Endothelial cell of umbilical vein (primary cell): ENCODE measurements at regions not wholly inside any gene's neighbourhood (a gene's known extent, or its start where the extent isn't known, plus 50 kb on each side); places are given as distances from the start of the nearest gene placed in this dataset.

Experiments used
- BruUV-seq: library from RNA; stranded (reverse); fragments of 400-500 nt; replicated peaks from 2 replicates; lab custom pipeline; 2021; lab: Mats Ljungman, UMichigan
- CTCF ChIA-PET: fragments of 300-600, 350-600 bp; sonication (Branson Sonifier 250); formaldehyde crosslinking; loops from one replicate; lab custom pipeline; 2021; ENCODE audit warnings: antibody characterized with exemption, inconsistent platforms; lab: Charles Lee
- POLR2A ChIA-PET: fragments of 300-600, 350-600 bp; sonication (Branson Sonifier 250); formaldehyde crosslinking; loops from one replicate; lab custom pipeline; 2021; ENCODE audit warnings: antibody characterized with exemption, inconsistent platforms; lab: Charles Lee
- DNase-seq: peaks from one replicate; pipeline ENCODE4 v3.0.0-alpha.2; 2011; ENCODE audit warnings: low read depth, low spot score
- FAIRE-seq: peaks from 2 replicates; lab custom pipeline; 2011; peaks lifted over from hg19 to GRCh38; lab: Jason Lieb, UNC
- H2AFZ ChIP-seq: 2 replicates; pipeline ENCODE4 v1.6.0; 2012; ENCODE audit warnings: low read depth, low read length, control low read depth, inconsistent platforms
- H3K27ac ChIP-seq: 2 replicates; pipeline ENCODE4 v1.5.1; 2011; ENCODE audit warnings: low read depth, mild to moderate bottlenecking, control low read depth, low read length, moderate library complexity; ENCODE audit not compliant: insufficient read depth
- H3K27me3 ChIP-seq, 2 experiments: 2 replicates each; pipeline versions ENCODE4 v1.6.0 to v1.6.1; 2011; ENCODE audit warnings: low read length in 2 of 2, mixed read lengths in 1 of 2; ENCODE audit not compliant: control insufficient read depth in 2 of 2, insufficient read depth in 2 of 2
- H3K36me3 ChIP-seq, 2 experiments: 2 replicates in 1 of 2; 3 replicates in 1 of 2; pipeline ENCODE4 v1.5.1; 2011; ENCODE audit warnings: low read length in 2 of 2, mild to moderate bottlenecking in 1 of 2, moderate library complexity in 1 of 2; ENCODE audit not compliant: control insufficient read depth in 2 of 2, insufficient read depth in 2 of 2; ENCODE audit errors: extremely low read depth in 1 of 2
- H3K4me1 ChIP-seq: 3 replicates; pipeline ENCODE4 v1.5.1; 2011; ENCODE audit warnings: mild to moderate bottlenecking, low read length; ENCODE audit not compliant: control insufficient read depth, insufficient read depth; ENCODE audit errors: extremely low read depth
- H3K4me2 ChIP-seq: 2 replicates; pipeline ENCODE4 v1.6.1; 2011; ENCODE audit warnings: low read length, control low read depth, mixed read lengths; ENCODE audit not compliant: insufficient read depth
- H3K4me3 ChIP-seq, 3 experiments: fragments of 200-600 bp in 1 of 3; sonication (generic), shearing (Covaris generic) in 1 of 3; replicated peaks in 1 of 3; 2 replicates each; pipeline ENCODE4 v1.5.1; 2011 to 2016; ENCODE audit warnings: control low read depth in 3 of 3, low read length in 3 of 3, mild to moderate bottlenecking in 2 of 3, inconsistent platforms in 1 of 3, low read depth in 1 of 3, moderate library complexity in 1 of 3; ENCODE audit not compliant: insufficient read depth in 1 of 3
- H3K79me2 ChIP-seq: 2 replicates; pipeline ENCODE4 v1.6.0; 2012; ENCODE audit warnings: low read length, inconsistent platforms; ENCODE audit not compliant: control insufficient read depth, insufficient read depth
- H3K9ac ChIP-seq: replicated peaks from 2 replicates; pipeline ENCODE3; 2011; ENCODE audit warnings: low read length, control low read depth; ENCODE audit not compliant: insufficient read depth; ENCODE audit errors: extremely low read depth
- H3K9me1 ChIP-seq: replicated peaks from 3 replicates; pipeline ENCODE4 v1.6.0; 2011; ENCODE audit warnings: mild to moderate bottlenecking, low read length; ENCODE audit not compliant: control insufficient read depth, insufficient read depth; ENCODE audit errors: extremely low read depth
- H3K9me3 ChIP-seq: replicated peaks from 2 replicates; pipeline ENCODE4 v1.5.1; 2012; ENCODE audit warnings: low read length, inconsistent platforms; ENCODE audit not compliant: control insufficient read depth, insufficient read depth
- H4K20me1 ChIP-seq: replicated peaks from 2 replicates; pipeline ENCODE3; 2011; ENCODE audit warnings: mild to moderate bottlenecking, low read length; ENCODE audit not compliant: control insufficient read depth, insufficient read depth; ENCODE audit errors: extremely low read depth
- CTCF ChIP-seq, 2 donors: IDR thresholded peaks; 1 replicate in 1 of 2; 2 replicates in 1 of 2; pipeline ENCODE4 v1.5.1; 2011; ENCODE audit warnings: low read length in 2 of 2, mild to moderate bottlenecking in 2 of 2, moderate library complexity in 2 of 2, control low read depth in 1 of 2, inconsistent platforms in 1 of 2, low read depth in 1 of 2; ENCODE audit not compliant: insufficient read depth in 1 of 2; ENCODE audit errors: extremely low read depth in 1 of 2
- EZH2 ChIP-seq: IDR thresholded peaks from 2 replicates; pipeline ENCODE4 v1.6.1; 2012; ENCODE audit warnings: borderline replicate concordance, low read depth, mild to moderate bottlenecking, moderate library complexity, low read length, inconsistent platforms; ENCODE audit not compliant: severe bottlenecking
- FOS ChIP-seq: IDR thresholded peaks from 2 replicates; pipeline ENCODE4 v1.6.1; 2011; ENCODE audit warnings: mild to moderate bottlenecking, low read length, moderate library complexity, borderline replicate concordance; ENCODE audit not compliant: insufficient read depth
- GATA2 ChIP-seq: IDR thresholded peaks from 2 replicates; pipeline ENCODE4 v1.7.0; 2011; ENCODE audit warnings: low read depth, mild to moderate bottlenecking, moderate library complexity, mixed read lengths, low read length; ENCODE audit not compliant: insufficient read length, insufficient read depth
- JUN ChIP-seq: IDR thresholded peaks from 2 replicates; pipeline ENCODE4 v1.6.1; 2011; ENCODE audit warnings: borderline replicate concordance, low read depth; ENCODE audit not compliant: insufficient read length, insufficient read depth
- MAX ChIP-seq: IDR thresholded peaks from 2 replicates; pipeline ENCODE4 v1.6.1; 2011; ENCODE audit not compliant: insufficient read depth, insufficient read length
- MYC ChIP-seq: IDR thresholded peaks from one replicate; pipeline ENCODE4 v1.6.1; 2011; ENCODE audit warnings: mild to moderate bottlenecking, low read depth, low read length
- POLR2A ChIP-seq: IDR thresholded peaks from 2 replicates; pipeline ENCODE4 v1.6.1; 2012; ENCODE audit warnings: low read depth, mild to moderate bottlenecking, control low read depth, low read length
- POLR2AphosphoS5 ChIP-seq: IDR thresholded peaks from 2 replicates; pipeline ENCODE4 v1.6.1; 2012; ENCODE audit warnings: low read depth, mild to moderate bottlenecking, control low read depth, low read length, moderate library complexity; ENCODE audit not compliant: insufficient read depth
- dilution Hi-C: fragments of 300-500 bp; cut with MboI; formaldehyde crosslinking; loops from one replicate; pipeline ENCODE4 v1.15.0; 2019; ENCODE audit warnings: low sequenced_read_pairs; ENCODE audit not compliant: extremely low pct_ligation_motif_present
- intact Hi-C: fragments of 100-400 bp; cut with micrococcal nuclease; formaldehyde crosslinking; loops from one replicate; pipeline ENCODE4 v1.10.0; 2022

GRCh38 chr11:121844016-121844415, 272.0 kb downstream of the BLID start:
- no peak overlapping the region for H3K4me3 ChIP-seq
- no peak overlapping the region for H3K27ac ChIP-seq
- H2AFZ ChIP-seq: no peak overlapping the region
- DNase-seq (no peak), FAIRE-seq (no peak)
- ChIA-PET CTCF (interaction anchor here (0.9 to 1.3 kb wide), 4 partner anchors 15 to 264 kb away, joined by 3 read pairs; no protein-coding TSS in a partner anchor), POLR2A (no interaction called here)
- no peak for TF ChIP-seq CTCF (IDR thresholded peaks at IDR 0.05; ENCODE audit: extremely low read depth in 1 of 2, insufficient read depth in 1 of 2, low read depth in 1 of 2, low read length in 2 of 2)
- no peak for TF ChIP-seq EZH2
- TF ChIP-seq POLR2A: no peak
- TF ChIP-seq FOS: no peak
- TF ChIP-seq POLR2AphosphoS5: no peak
- TF ChIP-seq MAX: no peak
- TF ChIP-seq JUN: no peak
- TF ChIP-seq GATA2: no peak
- TF ChIP-seq MYC: no peak
- H3K9ac ChIP-seq: no peak overlapping the region
- no peaks in the 10 kb centered on the region for H3K9me3 ChIP-seq
- H3K4me2 ChIP-seq: no peak overlapping the region
- no peaks in the 10 kb centered on the region for H3K27me3 ChIP-seq
- H4K20me1 ChIP-seq: no peaks in the 10 kb centered on the region
- intact Hi-C loops: loop anchor here (5.0 kb wide), 1 partner anchor 1652 kb away; no protein-coding TSS in a partner anchor
- H3K79me2 ChIP-seq: no peaks in the 10 kb centered on the region
- peaks cover 6% of the 10 kb centered on the region for H3K4me1 ChIP-seq
- no peaks in the 10 kb centered on the region for H3K36me3 ChIP-seq
- no peaks in the 10 kb centered on the region for H3K9me1 ChIP-seq
- dilution Hi-C loops: no loop called here
- BruUV-seq: no TSS peak
